ENCODE measurements at regions not wholly inside any gene's neighbourhood (a gene's known extent, or its start where the extent isn't known, plus 50 kb on each side); places are given as distances from the start of the nearest gene placed in this dataset.

DNA sequence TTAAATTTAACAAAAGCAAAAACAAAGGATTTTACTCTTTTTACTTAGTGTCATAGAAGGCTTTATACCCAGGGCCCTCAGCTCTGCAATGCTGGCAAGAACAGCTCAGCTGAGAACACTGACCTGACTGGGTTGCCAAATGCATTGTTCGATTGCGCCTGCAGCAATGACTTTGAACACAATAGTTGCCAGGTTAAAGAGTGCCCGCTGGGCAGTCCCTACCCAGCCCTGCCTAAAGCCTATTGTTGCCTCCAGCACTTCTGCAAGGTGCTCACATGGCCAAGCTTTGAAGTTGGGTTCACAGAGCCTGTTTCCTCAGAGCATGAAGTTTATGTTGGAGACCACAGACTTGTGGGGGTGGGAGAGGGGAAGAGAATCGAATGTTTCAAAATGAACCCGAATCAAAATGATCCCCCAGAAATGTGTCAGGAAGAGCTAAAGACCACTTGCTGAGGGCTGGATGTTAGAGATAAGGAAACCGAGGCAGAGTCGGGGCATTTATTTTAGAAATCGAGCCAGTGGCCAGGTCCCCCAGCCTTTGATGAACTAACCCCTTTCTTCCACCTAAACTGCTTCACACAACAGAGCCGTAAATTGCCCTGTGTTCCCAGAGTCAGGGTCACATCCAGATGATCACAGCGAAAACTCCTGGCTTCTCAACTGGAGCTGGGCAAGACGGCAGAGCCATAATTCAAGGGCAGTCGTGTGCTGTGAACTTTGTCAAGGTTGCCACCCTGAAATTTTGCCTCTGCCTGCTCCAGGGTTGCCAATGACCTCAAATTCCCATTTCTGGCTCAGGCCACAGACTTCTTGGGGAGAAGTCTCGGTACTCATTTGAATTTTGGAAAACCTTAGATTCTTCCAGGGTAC, 55.0 kb downstream of the FOXA2 start:
- WGBS, 2 donors: 67 to 69% methylated on average over 13 of the region's 13 CpGs
- H3K27ac ChIP-seq: no peak overlapping the region
- no peaks in the 10 kb centered on the region for H3K4me1 ChIP-seq
- H3K9me3 ChIP-seq: no peaks in the 10 kb centered on the region
- intact Hi-C loops (cut with DNase I): no loop called here
- H3K4me3 ChIP-seq (replicated peaks in 1 of 3): no peak overlapping the region
- no peaks in the 10 kb centered on the region for H3K36me3 ChIP-seq
- H3K27me3 ChIP-seq: peaks cover 3% of the 10 kb centered on the region
- no peak for DNase-seq
- TF ChIP-seq POLR2A (IDR thresholded peaks at IDR 0.05): no peak
- TF ChIP-seq, protein P1, sequence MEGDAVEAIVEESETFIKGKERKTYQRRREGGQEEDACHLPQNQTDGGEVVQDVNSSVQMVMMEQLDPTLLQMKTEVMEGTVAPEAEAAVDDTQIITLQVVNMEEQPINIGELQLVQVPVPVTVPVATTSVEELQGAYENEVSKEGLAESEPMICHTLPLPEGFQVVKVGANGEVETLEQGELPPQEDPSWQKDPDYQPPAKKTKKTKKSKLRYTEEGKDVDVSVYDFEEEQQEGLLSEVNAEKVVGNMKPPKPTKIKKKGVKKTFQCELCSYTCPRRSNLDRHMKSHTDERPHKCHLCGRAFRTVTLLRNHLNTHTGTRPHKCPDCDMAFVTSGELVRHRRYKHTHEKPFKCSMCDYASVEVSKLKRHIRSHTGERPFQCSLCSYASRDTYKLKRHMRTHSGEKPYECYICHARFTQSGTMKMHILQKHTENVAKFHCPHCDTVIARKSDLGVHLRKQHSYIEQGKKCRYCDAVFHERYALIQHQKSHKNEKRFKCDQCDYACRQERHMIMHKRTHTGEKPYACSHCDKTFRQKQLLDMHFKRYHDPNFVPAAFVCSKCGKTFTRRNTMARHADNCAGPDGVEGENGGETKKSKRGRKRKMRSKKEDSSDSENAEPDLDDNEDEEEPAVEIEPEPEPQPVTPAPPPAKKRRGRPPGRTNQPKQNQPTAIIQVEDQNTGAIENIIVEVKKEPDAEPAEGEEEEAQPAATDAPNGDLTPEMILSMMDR (IDR thresholded peaks at IDR 0.05): no peak

GRCh38 chr20:22526512-22527012, 57.8 kb downstream of the FOXA2 start:
- Histone ChIP-seq H3K9me3 (no peaks in the 10 kb centered on the region), H3K27me3 (peaks cover 3% of the 10 kb centered on the region), H3K4me1 (no peaks in the 10 kb centered on the region), H3K27ac (no peak overlapping the region), H3K4me3 (replicated peaks in 1 of 3) (no peak overlapping the region), H3K36me3 (no peaks in the 10 kb centered on the region)
- TF ChIP-seq POLR2A (IDR thresholded peaks at IDR 0.05): no peak
- TF ChIP-seq, protein P1 (IDR thresholded peaks at IDR 0.05): no peak
- intact Hi-C loops (cut with DNase I): no loop called here
- 82 to 84% methylated on average over 3 of the region's 3 CpGs for WGBS, 2 donors
- DNase-seq: no peak

GRCh38 chr20:22525821-22526220, 58.6 kb downstream of the FOXA2 start:
- WGBS, 2 donors: 73 to 80% methylated on average over 7 of the region's 7 CpGs
- Histone ChIP-seq H3K27me3 (peaks cover 3% of the 10 kb centered on the region), H3K4me1 (no peaks in the 10 kb centered on the region), H3K36me3 (no peaks in the 10 kb centered on the region), H3K4me3 (replicated peaks in 1 of 3) (no peak overlapping the region), H3K9me3 (no peaks in the 10 kb centered on the region), H3K27ac (no peak overlapping the region)
- TF ChIP-seq, protein P1 (IDR thresholded peaks at IDR 0.05): no peak
- no peak for TF ChIP-seq POLR2A (IDR thresholded peaks at IDR 0.05)
- no peak for DNase-seq
- intact Hi-C loops (cut with DNase I): no loop called here

DNA sequence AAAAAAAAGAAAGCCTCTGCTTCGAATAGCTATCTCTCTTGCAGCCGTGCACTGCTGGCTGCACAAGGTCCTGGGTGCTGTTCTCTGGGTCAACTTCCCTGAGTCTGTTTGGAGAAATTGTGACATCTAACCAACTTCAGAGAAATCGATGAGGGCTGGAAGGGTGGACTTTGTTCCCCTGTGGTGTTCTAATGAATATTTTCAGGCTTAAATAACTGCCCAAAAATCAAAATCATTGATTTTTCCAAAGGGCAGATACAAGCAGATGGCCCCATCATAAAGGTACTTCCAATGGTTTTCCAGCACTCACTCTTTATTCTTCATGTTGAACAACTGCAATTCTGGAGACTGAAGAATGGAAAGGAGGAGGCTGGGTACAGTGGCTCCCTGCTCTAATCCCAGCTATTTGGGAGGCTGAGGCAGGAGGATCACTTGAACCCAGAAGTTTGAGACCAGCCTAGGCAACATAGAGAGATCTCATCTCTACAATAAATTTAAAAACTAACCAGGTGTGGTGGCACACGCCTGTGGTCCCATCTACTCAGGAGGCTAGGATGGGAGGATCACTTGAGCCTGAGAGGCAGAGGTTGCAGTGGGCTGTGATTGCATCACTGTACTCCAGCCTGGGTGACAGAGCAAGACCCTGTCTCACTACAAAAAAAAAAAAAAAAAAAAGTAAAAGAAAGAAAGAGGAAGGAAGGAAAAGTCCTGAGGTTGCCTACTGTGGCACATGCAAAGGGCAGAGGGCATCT, 59.1 kb downstream of the FOXA2 start:
- H3K36me3 ChIP-seq: no peaks in the 10 kb centered on the region
- no peak for DNase-seq
- no peak overlapping the region for H3K4me3 ChIP-seq (replicated peaks in 1 of 3)
- no peak for TF ChIP-seq POLR2A (IDR thresholded peaks at IDR 0.05)
- TF ChIP-seq, protein P1 (IDR thresholded peaks at IDR 0.05): no peak
- H3K27me3 ChIP-seq: peaks cover 3% of the 10 kb centered on the region
- intact Hi-C loops (cut with DNase I): no loop called here
- H3K4me1 ChIP-seq: no peaks in the 10 kb centered on the region
- no peak overlapping the region for H3K27ac ChIP-seq
- 81 to 86% methylated on average over 4 of the region's 4 CpGs for WGBS, 2 donors
- H3K9me3 ChIP-seq: no peaks in the 10 kb centered on the region

All from thyroid gland (tissue), 4 donors.